IPS-18a (cell line): ENCODE measurements at regions not wholly inside any gene's neighbourhood (a gene's known extent, or its start where the extent isn't known, plus 50 kb on each side); places are given as distances from the start of the nearest gene placed in this dataset.

Experiments
- H3K27ac ChIP-seq: one replicate; pipeline ENCODE4 v1.5.1; 2013; ENCODE audit warnings: low read length
- H3K27me3 ChIP-seq: one replicate; pipeline ENCODE4 v1.6.1; 2013; ENCODE audit warnings: mild to moderate bottlenecking, low read length; ENCODE audit not compliant: control insufficient read depth, insufficient read depth
- H3K36me3 ChIP-seq: one replicate; pipeline ENCODE4 v1.6.1; 2013; ENCODE audit warnings: low read depth, low read length; ENCODE audit not compliant: control insufficient read depth
- H3K4me1 ChIP-seq: one replicate; pipeline ENCODE4 v1.6.1; 2013; ENCODE audit warnings: low read depth, low read length; ENCODE audit not compliant: control insufficient read depth
- H3K4me3 ChIP-seq: one replicate; pipeline ENCODE4 v1.5.1; 2013; ENCODE audit warnings: low read length
- H3K9ac ChIP-seq: one replicate; pipeline ENCODE4 v1.6.1; 2013; ENCODE audit warnings: mild to moderate bottlenecking, low read length, moderate library complexity
- H3K9me3 ChIP-seq: one replicate; pipeline ENCODE4 v1.6.1; 2013; ENCODE audit warnings: low read depth, low read length; ENCODE audit not compliant: control insufficient read depth

- no peak overlapping the region for H3K27ac ChIP-seq
- no peaks in the 10 kb centered on the region for H3K36me3 ChIP-seq
- H3K9me3 ChIP-seq, result no peaks in the 10 kb centered on the region
- no peak overlapping the region for H3K9ac ChIP-seq
- no peak overlapping the region for H3K4me3 ChIP-seq
- peaks cover 17% of the 10 kb centered on the region for H3K4me1 ChIP-seq
- no peaks in the 10 kb centered on the region for H3K27me3 ChIP-seq
These were observed 536.7 kb upstream of the TBL1XR1 start for GRCh38 chr3:177733936-177734335.

- no peaks in the 10 kb centered on the region for H3K27me3 ChIP-seq
- H3K9me3 ChIP-seq, result no peaks in the 10 kb centered on the region
- H3K27ac ChIP-seq, result no peak overlapping the region
- H3K9ac ChIP-seq, result no peak overlapping the region
- H3K36me3 ChIP-seq, result no peaks in the 10 kb centered on the region
- H3K4me3 ChIP-seq, result no peak overlapping the region
- H3K4me1 ChIP-seq, result peaks cover 13% of the 10 kb centered on the region
These were observed 538.1 kb upstream of the TBL1XR1 start for GRCh38 chr3:177735431-177735830.

GRCh38 chr3:177739461-177739860 lies 542.2 kb upstream of the TBL1XR1 start:
- Histone ChIP-seq H3K9me3 (no peaks in the 10 kb centered on the region), H3K27ac (no peak overlapping the region), H3K4me1 (peaks cover 8% of the 10 kb centered on the region), H3K9ac (no peak overlapping the region), H3K27me3 (no peaks in the 10 kb centered on the region), H3K36me3 (no peaks in the 10 kb centered on the region), H3K4me3 (no peak overlapping the region)

GRCh38 chr3:177740254-177740653 lies 543.0 kb upstream of the TBL1XR1 start:
- Histone ChIP-seq H3K36me3 (no peaks in the 10 kb centered on the region), H3K27ac (no peak overlapping the region), H3K4me3 (no peak overlapping the region), H3K9me3 (no peaks in the 10 kb centered on the region), H3K9ac (no peak overlapping the region), H3K27me3 (no peaks in the 10 kb centered on the region), H3K4me1 (peaks cover 8% of the 10 kb centered on the region)

- Histone ChIP-seq H3K27me3 (no peaks in the 10 kb centered on the region), H3K9ac (no peak overlapping the region), H3K4me1 (peaks cover 8% of the 10 kb centered on the region), H3K36me3 (no peaks in the 10 kb centered on the region), H3K27ac (no peak overlapping the region), H3K9me3 (no peaks in the 10 kb centered on the region), H3K4me3 (no peak overlapping the region)
These were observed 545.0 kb upstream of the TBL1XR1 start for GRCh38 chr3:177742273-177742672.

- Histone ChIP-seq H3K9ac (no peak overlapping the region), H3K4me3 (no peak overlapping the region), H3K36me3 (no peaks in the 10 kb centered on the region), H3K4me1 (peaks cover 8% of the 10 kb centered on the region), H3K27ac (no peak overlapping the region), H3K27me3 (no peaks in the 10 kb centered on the region), H3K9me3 (no peaks in the 10 kb centered on the region)
These were observed 546.0 kb upstream of the TBL1XR1 start for GRCh38 chr3:177743173-177743890.

- Histone ChIP-seq H3K4me3 (no peak overlapping the region), H3K27ac (no peak overlapping the region), H3K27me3 (no peaks in the 10 kb centered on the region), H3K9me3 (no peaks in the 10 kb centered on the region), H3K9ac (no peak overlapping the region), H3K4me1 (peaks cover 7% of the 10 kb centered on the region), H3K36me3 (no peaks in the 10 kb centered on the region)
These were observed 547.8 kb upstream of the TBL1XR1 start for GRCh38 chr3:177744873-177745606.

GRCh38 chr3:177745607-177746005 lies 548.3 kb upstream of the TBL1XR1 start:
- no peak overlapping the region for H3K9ac ChIP-seq
- H3K27ac ChIP-seq, result no peak overlapping the region
- H3K4me3 ChIP-seq, result no peak overlapping the region
- H3K4me1 ChIP-seq, result peaks cover under 1% of the 10 kb centered on the region
- no peaks in the 10 kb centered on the region for H3K27me3 ChIP-seq
- H3K36me3 ChIP-seq, result no peaks in the 10 kb centered on the region
- H3K9me3 ChIP-seq, result no peaks in the 10 kb centered on the region

- no peaks in the 10 kb centered on the region for H3K4me1 ChIP-seq
- no peaks in the 10 kb centered on the region for H3K36me3 ChIP-seq
- no peaks in the 10 kb centered on the region for H3K27me3 ChIP-seq
- no peak overlapping the region for H3K9ac ChIP-seq
- H3K27ac ChIP-seq, result no peak overlapping the region
- H3K4me3 ChIP-seq, result no peak overlapping the region
- no peaks in the 10 kb centered on the region for H3K9me3 ChIP-seq
These were observed 549.2 kb upstream of the TBL1XR1 start for GRCh38 chr3:177746337-177746933.

GRCh38 chr3:177749836-177750235 lies 552.6 kb upstream of the TBL1XR1 start:
- Histone ChIP-seq H3K27me3 (no peaks in the 10 kb centered on the region), H3K9me3 (no peaks in the 10 kb centered on the region), H3K9ac (no peak overlapping the region), H3K27ac (no peak overlapping the region), H3K4me3 (no peak overlapping the region), H3K36me3 (no peaks in the 10 kb centered on the region), H3K4me1 (no peaks in the 10 kb centered on the region)

GRCh38 chr3:177750436-177750835 lies 553.2 kb upstream of the TBL1XR1 start:
- Histone ChIP-seq H3K9me3 (no peaks in the 10 kb centered on the region), H3K27ac (no peak overlapping the region), H3K4me3 (no peak overlapping the region), H3K9ac (no peak overlapping the region), H3K36me3 (no peaks in the 10 kb centered on the region), H3K4me1 (no peaks in the 10 kb centered on the region), H3K27me3 (no peaks in the 10 kb centered on the region)
